Stomach (tissue), 8 donors: ENCODE measurements at regions not wholly inside any gene's neighbourhood (a gene's known extent, or its start where the extent isn't known, plus 50 kb on each side); places are given as distances from the start of the nearest gene placed in this dataset.

Experiments
- DNase-seq, 2 donors: peaks; one replicate each; pipeline versions ENCODE4 v3.0.0 to v3.0.0-alpha.2; 2013 to 2019
- H3K27ac ChIP-seq, 5 donors: fragments of 200-600 bp in 4 of 5; sonication (generic) in 4 of 5; one replicate each; pipeline ENCODE4 v1.5.1; 2013 to 2019; ENCODE audit warnings: mild to moderate bottlenecking in 1 of 5, moderate library complexity in 1 of 5
- H3K27me3 ChIP-seq, 3 donors: fragments of 200-600 bp; sonication (generic); one replicate each; pipeline ENCODE4 v1.5.1; 2017 to 2019; ENCODE audit warnings: mixed run types in 1 of 3
- H3K36me3 ChIP-seq, 4 donors: fragments of 200-600 bp; sonication (generic); 1 replicate in 3 of 4; 2 replicates in 1 of 4; pipeline ENCODE4 v1.5.1; 2016 to 2019
- H3K4me1 ChIP-seq, 4 donors: fragments of 200-600 bp; sonication (generic); one replicate each; pipeline ENCODE4 v1.5.1; 2016 to 2019
- H3K4me3 ChIP-seq, 4 donors: fragments of 200-600 bp; sonication (generic) in 3 of 4; one replicate each; pipeline ENCODE4 v1.5.1; 2016 to 2019; ENCODE audit warnings: mild to moderate bottlenecking in 1 of 4
- H3K9me3 ChIP-seq, 4 donors: fragments of 200-600 bp; sonication (generic); one replicate each; pipeline ENCODE4 v1.5.1; 2016 to 2019
- CTCF ChIP-seq, 7 experiments: fragments of 450-650 bp in 4 of 7; fragments of 200-600 bp in 3 of 7; sonication (generic) in 3 of 7; IDR thresholded peaks; one replicate each; pipeline ENCODE4 v1.5.1; 2016 to 2019; ENCODE audit warnings: antibody characterized with exemption in 7 of 7, control low read depth in 2 of 7, mild to moderate bottlenecking in 1 of 7
- EP300 ChIP-seq: sonication (generic); formaldehyde crosslinking; IDR thresholded peaks from one replicate; pipeline ENCODE4 v1.6.1; 2017; ENCODE audit warnings: antibody characterized with exemption
- POLR2A ChIP-seq, 4 donors: fragments of 450-650 bp; IDR thresholded peaks; one replicate each; pipeline ENCODE4 v1.6.1; 2016; ENCODE audit warnings: antibody characterized with exemption in 4 of 4, control low read depth in 2 of 4, mild to moderate bottlenecking in 1 of 4, moderate library complexity in 1 of 4
- POLR2AphosphoS5 ChIP-seq, 3 donors: sonication (generic); formaldehyde crosslinking; IDR thresholded peaks; one replicate each; pipeline ENCODE4 v1.6.1; 2016; ENCODE audit warnings: antibody characterized with exemption in 3 of 3
- WGBS, 5 donors: extraction: QIAGEN DNeasy Blood & Tissue Kit in 3 of 5; methylation state at CpG; one replicate each; pipeline versions ENCODE4 v1.1.5 to v1.1.7; 2013 to 2018; 5-methylcytosine and 5-hydroxymethylcytosine counted together
- intact Hi-C: fragments of 100-400 bp; cut with DNase I; formaldehyde crosslinking; loops from one replicate; pipeline ENCODE4 v1.15.1; 2023; ENCODE audit warnings: low total_unique reads
- donor health status: healthy with polysubstance abuse.
- donor health status: Bipolar disorder and iron deficiency.
- donor health status: healthy.

GRCh38 chr12:86860776-86861175 is 604.6 kb upstream of the MGAT4C start:
- Histone ChIP-seq H3K36me3 (no peaks in the 10 kb centered on the region), H3K27me3 (no peaks in the 10 kb centered on the region), H3K4me3 (no peak overlapping the region), H3K4me1 (no peaks in the 10 kb centered on the region), H3K27ac (no peak overlapping the region), H3K9me3 (no peaks in the 10 kb centered on the region)
- 78 to 88% (median 83%) methylated on average over 3 of the region's 3 CpGs for WGBS, 5 donors
- intact Hi-C loops: no loop called here
- DNase-seq: no peak
- TF ChIP-seq CTCF (IDR thresholded peaks at IDR 0.05): no peak
- no peak for TF ChIP-seq POLR2A (IDR thresholded peaks at IDR 0.05)
- TF ChIP-seq EP300: no peak
- TF ChIP-seq POLR2AphosphoS5 (IDR thresholded peaks at IDR 0.05): no peak

GRCh38 chr12:86852451-86852850 is 596.3 kb upstream of the MGAT4C start:
- Histone ChIP-seq H3K36me3 (no peaks in the 10 kb centered on the region), H3K9me3 (no peaks in the 10 kb centered on the region), H3K4me3 (no peak overlapping the region), H3K27ac (no peak overlapping the region), H3K4me1 (no peaks in the 10 kb centered on the region), H3K27me3 (no peaks in the 10 kb centered on the region)
- no peak for DNase-seq
- WGBS, 5 donors: 57 to 75% (median 73%) methylated on average over 1 of the region's 1 CpG
- TF ChIP-seq EP300 (no peak), CTCF (IDR thresholded peaks at IDR 0.05) (no peak)
- intact Hi-C loops: no loop called here

- DNase-seq: peak in 1 of 2 donors; percentile 57
- Histone ChIP-seq H3K9me3 (no peaks in the 10 kb centered on the region), H3K4me3 (no peak overlapping the region), H3K4me1 (no peaks in the 10 kb centered on the region), H3K27ac (no peak overlapping the region), H3K36me3 (no peaks in the 10 kb centered on the region), H3K27me3 (no peaks in the 10 kb centered on the region)
- TF ChIP-seq POLR2AphosphoS5 (IDR thresholded peaks at IDR 0.05) (no peak), EP300 (no peak), POLR2A (IDR thresholded peaks at IDR 0.05) (no peak), CTCF (IDR thresholded peaks at IDR 0.05) (no peak)
- WGBS, 5 donors: 47 to 59% (median 52%) methylated on average over 4 of the region's 4 CpGs
- intact Hi-C loops: no loop called here
These were observed 582.5 kb upstream of the MGAT4C start for GRCh38 chr12:86838711-86839110.

- no peaks in the 10 kb centered on the region for H3K27me3 ChIP-seq
- 39 to 66% (median 51%) methylated on average over 1 of the region's 1 CpG for WGBS, 5 donors
- TF ChIP-seq POLR2A (IDR thresholded peaks at IDR 0.05): no peak
- TF ChIP-seq POLR2AphosphoS5 (IDR thresholded peaks at IDR 0.05): no peak
- TF ChIP-seq EP300: no peak
- TF ChIP-seq CTCF (IDR thresholded peaks at IDR 0.05): no peak
These were observed 582.1 kb upstream of the MGAT4C start for GRCh38 chr12:86838260-86838659.

More at GRCh38 chr12:86838260-86838659, 582.1 kb upstream of the MGAT4C start:
- no peaks in the 10 kb centered on the region for H3K9me3 ChIP-seq
- intact Hi-C loops: no loop called here
- H3K4me3 ChIP-seq: no peak overlapping the region
- H3K4me1 ChIP-seq: no peaks in the 10 kb centered on the region
- no peak overlapping the region for H3K27ac ChIP-seq
- DNase-seq: no peak
- H3K36me3 ChIP-seq: no peaks in the 10 kb centered on the region
